ENCODE measurements at regions not wholly inside any gene's neighbourhood (a gene's known extent, or its start where the extent isn't known, plus 50 kb on each side); places are given as distances from the start of the nearest gene placed in this dataset.

- Histone ChIP-seq H3K9ac (ENCODE audit: insufficient read length) (no peak overlapping the region), H3K4me3 (no peak overlapping the region), H3K27ac (no peak overlapping the region), H3K36me3 (ENCODE audit: insufficient read depth, low read length) (no peaks in the 10 kb centered on the region), H3K9me3 (ENCODE audit: low read depth, low read length) (no peaks in the 10 kb centered on the region)
- DNase-seq (ENCODE audit: low read depth, low spot score) = no peak
- TF ChIP-seq POLR2AphosphoS5 (IDR thresholded peaks at IDR 0.05; ENCODE audit: borderline replicate concordance, low read depth, low read length) = no peak
- no peak for TF ChIP-seq EZH2 (IDR thresholded peaks at IDR 0.05)
- no peak for TF ChIP-seq FOXP2 (optimal IDR thresholded peaks at IDR 0.05; ENCODE audit: control extremely low read depth, extremely low read length, insufficient read depth)
Observed at GRCh38 chr2:107585851-107586250, 240.8 kb upstream of the RGPD4 start.

DNA sequence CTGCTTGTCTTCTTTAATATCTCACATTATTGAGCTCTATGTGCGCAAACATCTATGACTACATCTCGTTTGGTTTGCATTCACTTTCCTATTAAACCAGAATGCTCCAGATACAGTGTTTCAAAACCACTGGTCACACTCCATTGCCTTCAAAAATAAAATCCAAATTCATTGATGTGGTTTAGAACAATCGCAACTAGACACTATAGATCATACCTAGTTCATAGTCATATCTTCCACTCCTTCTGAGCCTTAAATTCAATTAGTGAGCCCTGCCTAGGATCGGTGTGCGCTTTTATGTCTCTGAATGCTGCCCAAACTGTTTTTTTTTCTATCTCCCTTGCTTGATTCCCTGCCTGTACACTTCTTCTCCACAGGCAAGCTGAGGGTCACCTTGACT is 238.5 kb upstream of the RGPD4 start:
- Histone ChIP-seq H3K27ac (no peak overlapping the region), H3K9ac (ENCODE audit: insufficient read length) (no peak overlapping the region), H3K36me3 (ENCODE audit: insufficient read depth, low read length) (no peaks in the 10 kb centered on the region), H3K9me3 (ENCODE audit: low read depth, low read length) (no peaks in the 10 kb centered on the region), H3K4me3 (no peak overlapping the region)
- DNase-seq (ENCODE audit: low read depth, low spot score) = no peak
- TF ChIP-seq EZH2 (IDR thresholded peaks at IDR 0.05) (no peak), POLR2AphosphoS5 (IDR thresholded peaks at IDR 0.05; ENCODE audit: borderline replicate concordance, low read depth, low read length) (no peak), FOXP2 (optimal IDR thresholded peaks at IDR 0.05; ENCODE audit: control extremely low read depth, extremely low read length, insufficient read depth) (no peak)

GRCh38 chr2:107589079-107589491 is 237.6 kb upstream of the RGPD4 start:
- H3K9ac ChIP-seq (ENCODE audit: insufficient read length) = no peak overlapping the region
- TF ChIP-seq POLR2AphosphoS5 (IDR thresholded peaks at IDR 0.05; ENCODE audit: borderline replicate concordance, low read depth, low read length) = no peak
- no peak for TF ChIP-seq FOXP2 (optimal IDR thresholded peaks at IDR 0.05; ENCODE audit: control extremely low read depth, extremely low read length, insufficient read depth)
- no peak for TF ChIP-seq EZH2 (IDR thresholded peaks at IDR 0.05)
- no peaks in the 10 kb centered on the region for H3K9me3 ChIP-seq (ENCODE audit: low read depth, low read length)
- no peak for DNase-seq (ENCODE audit: low read depth, low spot score)
- H3K4me3 ChIP-seq = no peak overlapping the region
- no peak overlapping the region for H3K27ac ChIP-seq
- no peaks in the 10 kb centered on the region for H3K36me3 ChIP-seq (ENCODE audit: insufficient read depth, low read length)

DNA sequence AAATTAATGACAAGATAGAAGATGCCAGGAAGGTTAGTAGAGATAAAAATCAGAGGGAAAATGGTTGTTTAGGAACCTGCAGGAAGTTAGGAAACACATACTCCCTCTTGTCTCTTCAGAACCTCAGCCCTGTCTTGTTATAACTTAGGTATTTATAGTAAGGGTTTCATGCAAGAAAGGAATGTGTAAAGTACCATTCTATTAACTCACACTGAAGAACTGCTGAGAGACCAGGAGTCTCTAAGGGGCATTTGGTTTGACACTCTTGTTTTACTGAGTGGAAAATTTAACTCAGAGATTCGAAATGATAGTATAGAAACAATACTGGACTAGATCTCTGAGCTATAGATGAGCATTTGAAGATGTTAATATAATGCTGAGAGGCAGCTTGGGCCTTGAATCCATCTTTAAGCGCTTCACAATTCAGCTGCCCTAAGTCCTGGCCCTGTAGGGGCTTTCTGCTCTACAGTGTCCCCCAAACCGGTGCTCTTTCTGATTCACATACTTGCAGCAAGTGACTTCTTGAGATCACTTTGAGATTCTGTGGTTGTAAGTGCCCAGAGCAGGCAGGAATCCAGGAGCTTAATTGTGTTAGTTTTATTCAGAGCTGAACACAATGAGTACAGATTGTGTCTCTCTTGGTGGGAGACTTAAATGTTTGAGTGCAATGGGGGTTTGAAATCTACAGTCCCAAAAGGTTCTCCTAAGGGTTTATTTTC is 235.0 kb upstream of the RGPD4 start:
- no peak for DNase-seq (ENCODE audit: low read depth, low spot score)
- Histone ChIP-seq H3K36me3 (ENCODE audit: insufficient read depth, low read length) (no peaks in the 10 kb centered on the region), H3K9ac (ENCODE audit: insufficient read length) (no peak overlapping the region), H3K4me3 (no peak overlapping the region), H3K27ac (no peak overlapping the region), H3K9me3 (ENCODE audit: low read depth, low read length) (no peaks in the 10 kb centered on the region)
- no peak for TF ChIP-seq FOXP2 (optimal IDR thresholded peaks at IDR 0.05; ENCODE audit: control extremely low read depth, extremely low read length, insufficient read depth)
- TF ChIP-seq EZH2 (IDR thresholded peaks at IDR 0.05) = no peak
- TF ChIP-seq POLR2AphosphoS5 (IDR thresholded peaks at IDR 0.05; ENCODE audit: borderline replicate concordance, low read depth, low read length) = no peak

DNA sequence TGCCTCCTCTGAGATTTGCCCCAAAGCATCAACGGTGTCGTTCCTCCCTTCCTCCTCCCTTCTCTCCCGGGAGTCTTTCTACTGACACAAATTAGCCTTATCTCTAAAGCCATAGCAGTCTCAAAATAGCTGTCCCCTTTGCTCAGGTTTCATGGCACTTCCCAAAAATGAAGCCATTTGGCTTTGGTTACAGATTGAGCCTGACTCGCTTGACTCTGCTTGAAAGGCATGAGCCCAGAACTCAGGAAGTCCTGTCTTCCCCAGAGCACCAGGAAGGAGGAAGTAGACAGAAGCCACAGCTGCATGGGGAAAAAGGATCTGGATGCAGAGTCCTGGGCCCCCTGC is 234.4 kb upstream of the RGPD4 start:
- no peak overlapping the region for H3K4me3 ChIP-seq
- TF ChIP-seq POLR2AphosphoS5 (IDR thresholded peaks at IDR 0.05; ENCODE audit: borderline replicate concordance, low read depth, low read length) (no peak), FOXP2 (optimal IDR thresholded peaks at IDR 0.05; ENCODE audit: control extremely low read depth, extremely low read length, insufficient read depth) (no peak), EZH2 (IDR thresholded peaks at IDR 0.05) (no peak)
- H3K9me3 ChIP-seq (ENCODE audit: low read depth, low read length) = no peaks in the 10 kb centered on the region
- no peak overlapping the region for H3K9ac ChIP-seq (ENCODE audit: insufficient read length)
- H3K27ac ChIP-seq = no peak overlapping the region
- H3K36me3 ChIP-seq (ENCODE audit: insufficient read depth, low read length) = no peaks in the 10 kb centered on the region
- no peak for DNase-seq (ENCODE audit: low read depth, low spot score)

- no peak overlapping the region for H3K4me3 ChIP-seq
- TF ChIP-seq EZH2 (IDR thresholded peaks at IDR 0.05) (no peak), FOXP2 (optimal IDR thresholded peaks at IDR 0.05; ENCODE audit: control extremely low read depth, extremely low read length, insufficient read depth) (no peak), POLR2AphosphoS5 (IDR thresholded peaks at IDR 0.05; ENCODE audit: borderline replicate concordance, low read depth, low read length) (no peak)
- H3K9ac ChIP-seq (ENCODE audit: insufficient read length) = no peak overlapping the region
- DNase-seq (ENCODE audit: low read depth, low spot score) = no peak
- H3K36me3 ChIP-seq (ENCODE audit: insufficient read depth, low read length) = no peaks in the 10 kb centered on the region
- no peaks in the 10 kb centered on the region for H3K9me3 ChIP-seq (ENCODE audit: low read depth, low read length)
- no peak overlapping the region for H3K27ac ChIP-seq
Observed at GRCh38 chr2:107595285-107595684, 231.4 kb upstream of the RGPD4 start.

- no peak for DNase-seq (ENCODE audit: low read depth, low spot score)
- no peak for TF ChIP-seq POLR2AphosphoS5 (IDR thresholded peaks at IDR 0.05; ENCODE audit: borderline replicate concordance, low read depth, low read length)
- TF ChIP-seq EZH2 (IDR thresholded peaks at IDR 0.05) = no peak
- no peak for TF ChIP-seq FOXP2 (optimal IDR thresholded peaks at IDR 0.05; ENCODE audit: control extremely low read depth, extremely low read length, insufficient read depth)
- Histone ChIP-seq H3K27ac (no peak overlapping the region), H3K4me3 (no peak overlapping the region), H3K9ac (ENCODE audit: insufficient read length) (no peak overlapping the region), H3K9me3 (ENCODE audit: low read depth, low read length) (no peaks in the 10 kb centered on the region), H3K36me3 (ENCODE audit: insufficient read depth, low read length) (no peaks in the 10 kb centered on the region)
Observed at GRCh38 chr2:107595749-107596148, 230.9 kb upstream of the RGPD4 start.

- TF ChIP-seq FOXP2 (optimal IDR thresholded peaks at IDR 0.05; ENCODE audit: control extremely low read depth, extremely low read length, insufficient read depth) = no peak
- no peak for TF ChIP-seq EZH2 (IDR thresholded peaks at IDR 0.05)
- TF ChIP-seq POLR2AphosphoS5 (IDR thresholded peaks at IDR 0.05; ENCODE audit: borderline replicate concordance, low read depth, low read length) = no peak
- no peak overlapping the region for H3K27ac ChIP-seq
- H3K9me3 ChIP-seq (ENCODE audit: low read depth, low read length) = no peaks in the 10 kb centered on the region
- no peak overlapping the region for H3K9ac ChIP-seq (ENCODE audit: insufficient read length)
- H3K36me3 ChIP-seq (ENCODE audit: insufficient read depth, low read length) = no peaks in the 10 kb centered on the region
- H3K4me3 ChIP-seq = no peak overlapping the region
- no peak for DNase-seq (ENCODE audit: low read depth, low spot score)
Observed at GRCh38 chr2:107597507-107597906, 229.2 kb upstream of the RGPD4 start.

GRCh38 chr2:107602801-107603200 is 223.9 kb upstream of the RGPD4 start:
- DNase-seq (ENCODE audit: low read depth, low spot score) = no peak
- no peak overlapping the region for H3K4me3 ChIP-seq
- H3K27ac ChIP-seq = no peak overlapping the region
- no peaks in the 10 kb centered on the region for H3K9me3 ChIP-seq (ENCODE audit: low read depth, low read length)
- no peak for TF ChIP-seq EZH2 (IDR thresholded peaks at IDR 0.05)
- TF ChIP-seq FOXP2 (optimal IDR thresholded peaks at IDR 0.05; ENCODE audit: control extremely low read depth, extremely low read length, insufficient read depth) = no peak
- no peak for TF ChIP-seq POLR2AphosphoS5 (IDR thresholded peaks at IDR 0.05; ENCODE audit: borderline replicate concordance, low read depth, low read length)
- no peaks in the 10 kb centered on the region for H3K36me3 ChIP-seq (ENCODE audit: insufficient read depth, low read length)
- no peak overlapping the region for H3K9ac ChIP-seq (ENCODE audit: insufficient read length)
